ENCODE measurements at regions not wholly inside any gene's neighbourhood (a gene's known extent, or its start where the extent isn't known, plus 50 kb on each side); places are given as distances from the start of the nearest gene placed in this dataset.

- no peak for TF ChIP-seq ZNF462 (CRISPR knock-in tag; IDR thresholded peaks at IDR 0.05)
- TF ChIP-seq NANOG (IDR thresholded peaks at IDR 0.05; ENCODE audit: borderline replicate concordance) = no peak
- TF ChIP-seq CREB1 (CRISPR knock-in tag; IDR thresholded peaks at IDR 0.05; ENCODE audit: low read depth) = no peak
Measured at GRCh38 chr6:170063851-170064602, 226.9 kb downstream of the DLL1 start (continued).

GRCh38 chr6:170063431-170063830 lies 227.4 kb downstream of the DLL1 start:
- Mint-ChIP-seq H3K4me1 (peaks cover 4% of the 10 kb centered on the region), H3K36me3 (ENCODE audit: low read depth) (peaks cover 6% of the 10 kb centered on the region; the same call in 2 of the 3 replicates), H3K9me3 (peaks cover 8% of the 10 kb centered on the region), H3K4me3 (no peak overlapping the region), H3K27me3 (ENCODE audit: insufficient read depth, low read depth, poor library complexity) (no peaks in the 10 kb centered on the region), H3K27ac (no peak overlapping the region)
- no peak overlapping the region for H2AFZ ChIP-seq
- no peaks in the 10 kb centered on the region for H3K36me3 ChIP-seq (ENCODE audit: insufficient read depth)
- DNase-seq (ENCODE audit: low spot score) (no peak), ATAC-seq (no peak)
- H3F3A ChIP-seq (replicated peaks; ENCODE audit: low read depth) = no peaks in the 10 kb centered on the region
- H3K4me1 ChIP-seq (ENCODE audit: insufficient read depth) = no peaks in the 10 kb centered on the region
- no peaks in the 10 kb centered on the region; the same call in 1 of the 2 replicates for H3K9me2 ChIP-seq (ENCODE audit: insufficient read depth)
- no peaks in the 10 kb centered on the region for H3K79me2 ChIP-seq (replicated peaks; ENCODE audit: insufficient read depth)
- no peak overlapping the region for H3K4me3 ChIP-seq
- no peak overlapping the region for H3K4me2 ChIP-seq
- no peaks in the 10 kb centered on the region for H3K27me3 ChIP-seq (ENCODE audit: insufficient read depth)
- no peak overlapping the region for H3K27ac ChIP-seq (ENCODE audit: low read depth)
- no peaks in the 10 kb centered on the region for H4K20me1 ChIP-seq (replicated peaks; ENCODE audit: insufficient read depth)
- TF ChIP-seq JUNB (IDR thresholded peaks at IDR 0.05; ENCODE audit: unreplicated experiment) (no peak), EZH2phosphoT487 (IDR thresholded peaks at IDR 0.05; ENCODE audit: unreplicated experiment) (no peak), ETS1 (IDR thresholded peaks at IDR 0.05) (no peak), NANOG (IDR thresholded peaks at IDR 0.05; ENCODE audit: borderline replicate concordance) (no peak), REST (IDR thresholded peaks at IDR 0.05; ENCODE audit: unreplicated experiment) (no peak), POLR2AphosphoS5 (IDR thresholded peaks at IDR 0.05; ENCODE audit: low read depth) (no peak), CTCF (conservative IDR thresholded peaks at IDR 0.05; ENCODE audit: low read depth in 2 of 2) (no peak)

Measured in GM23338 (cell line).